ENCODE measurements at regions not wholly inside any gene's neighbourhood (a gene's known extent, or its start where the extent isn't known, plus 50 kb on each side); places are given as distances from the start of the nearest gene placed in this dataset.
"Not testable (repeated sequence)": the region's sequence is repeated elsewhere in the genome, so short reads cannot be mapped to it uniquely, and the experiment has no call there.

GRCh38 chr20:57813509-57814269, 103.9 kb upstream of the PMEPA1 start:
- DNase-seq = no peak

DNA sequence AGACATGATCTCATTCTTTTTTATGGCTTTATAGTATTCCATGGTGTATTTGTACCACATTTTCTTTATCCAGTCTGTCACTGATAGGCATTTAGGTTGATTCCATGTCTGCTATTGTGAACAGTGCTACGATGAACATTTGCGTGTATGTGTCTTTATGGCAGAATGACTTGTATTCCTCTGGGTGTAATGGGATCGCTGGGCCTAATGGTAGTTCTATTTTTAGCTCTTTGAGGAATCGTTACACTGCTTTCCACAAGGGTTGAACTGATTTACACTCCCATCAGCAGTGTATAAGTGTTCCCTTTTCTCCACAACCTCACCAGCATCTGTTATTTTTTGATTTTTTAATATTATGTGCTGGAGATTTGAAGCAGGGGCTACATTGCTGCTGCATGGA, 102.8 kb upstream of the PMEPA1 start:
- not testable (repeated sequence) for DNase-seq

GRCh38 chr20:57811374-57812020, 101.7 kb upstream of the PMEPA1 start:
- no peak for DNase-seq

- DNase-seq = no peak
Measured at GRCh38 chr20:57810511-57811373, 100.9 kb upstream of the PMEPA1 start.

GRCh38 chr20:57809661-57810172, 99.9 kb upstream of the PMEPA1 start:
- no peak for DNase-seq

- no peak for DNase-seq
Measured at GRCh38 chr20:57809149-57809548, 99.3 kb upstream of the PMEPA1 start.

DNA sequence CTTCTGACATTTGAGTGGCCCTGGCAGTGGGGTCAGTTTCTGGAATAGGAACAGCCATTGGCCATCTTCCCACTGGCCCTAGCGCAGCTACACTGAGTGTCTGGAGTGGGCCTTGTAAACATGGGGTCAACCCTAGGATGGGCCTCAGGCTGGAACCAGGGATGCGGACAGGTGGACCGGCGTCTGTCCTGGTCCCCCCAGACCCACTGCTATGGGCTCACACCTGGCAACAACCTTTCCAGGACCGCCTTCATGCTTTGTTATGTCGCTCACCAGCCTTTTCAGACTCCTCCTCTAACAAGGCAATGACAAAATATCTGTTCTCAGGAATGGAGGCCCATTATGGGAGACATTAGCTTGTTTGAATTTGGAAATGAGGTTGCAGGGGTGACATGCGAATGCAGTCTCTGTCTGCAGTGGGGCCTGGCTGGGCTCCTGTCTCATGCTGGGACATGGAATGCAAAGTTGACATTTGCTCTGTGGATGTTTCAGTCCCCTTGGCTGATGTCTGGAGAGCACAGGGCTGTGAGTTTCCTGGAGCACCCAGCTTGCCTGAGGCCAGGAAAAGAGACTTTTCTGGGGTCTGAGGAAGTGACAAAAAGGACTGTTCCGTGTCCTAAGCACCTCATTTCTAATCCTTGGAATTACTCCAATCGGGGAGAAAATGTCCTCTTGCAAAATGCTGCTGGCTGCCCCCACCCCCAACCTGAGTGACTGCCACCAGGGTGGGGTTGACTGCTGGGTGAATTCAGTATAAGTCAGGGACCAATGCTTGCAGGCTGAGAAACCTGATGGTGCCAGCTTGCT, 98.7 kb upstream of the PMEPA1 start:
- DNase-seq = no peak

GRCh38 chr20:57807401-57808263, 97.8 kb upstream of the PMEPA1 start:
- DNase-seq = no peak

DNA sequence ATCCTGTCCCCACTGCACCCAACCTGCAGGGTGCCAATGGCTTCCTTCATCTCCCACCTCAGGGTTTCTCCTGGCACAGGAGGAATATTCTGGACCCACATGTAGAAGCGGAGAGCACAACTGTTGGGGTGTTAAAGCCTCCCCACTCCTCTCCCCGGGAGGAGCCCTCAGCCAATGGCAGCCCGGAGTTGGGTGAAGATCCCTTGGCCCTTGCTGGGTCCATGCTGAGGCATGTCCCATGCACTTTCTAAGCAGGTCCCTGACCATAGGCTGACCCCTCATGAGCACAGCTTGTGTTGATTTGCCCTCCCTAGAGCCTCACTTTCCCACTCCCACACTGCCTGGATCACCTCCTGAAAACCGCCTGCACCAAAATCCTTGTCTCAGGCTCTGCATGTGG, 97.2 kb upstream of the PMEPA1 start:
- DNase-seq = no peak

GRCh38 chr20:57806476-57806875, 96.7 kb upstream of the PMEPA1 start:
- no peak for DNase-seq

GRCh38 chr20:57805747-57806146, 95.9 kb upstream of the PMEPA1 start:
- DNase-seq = no peak

DNA sequence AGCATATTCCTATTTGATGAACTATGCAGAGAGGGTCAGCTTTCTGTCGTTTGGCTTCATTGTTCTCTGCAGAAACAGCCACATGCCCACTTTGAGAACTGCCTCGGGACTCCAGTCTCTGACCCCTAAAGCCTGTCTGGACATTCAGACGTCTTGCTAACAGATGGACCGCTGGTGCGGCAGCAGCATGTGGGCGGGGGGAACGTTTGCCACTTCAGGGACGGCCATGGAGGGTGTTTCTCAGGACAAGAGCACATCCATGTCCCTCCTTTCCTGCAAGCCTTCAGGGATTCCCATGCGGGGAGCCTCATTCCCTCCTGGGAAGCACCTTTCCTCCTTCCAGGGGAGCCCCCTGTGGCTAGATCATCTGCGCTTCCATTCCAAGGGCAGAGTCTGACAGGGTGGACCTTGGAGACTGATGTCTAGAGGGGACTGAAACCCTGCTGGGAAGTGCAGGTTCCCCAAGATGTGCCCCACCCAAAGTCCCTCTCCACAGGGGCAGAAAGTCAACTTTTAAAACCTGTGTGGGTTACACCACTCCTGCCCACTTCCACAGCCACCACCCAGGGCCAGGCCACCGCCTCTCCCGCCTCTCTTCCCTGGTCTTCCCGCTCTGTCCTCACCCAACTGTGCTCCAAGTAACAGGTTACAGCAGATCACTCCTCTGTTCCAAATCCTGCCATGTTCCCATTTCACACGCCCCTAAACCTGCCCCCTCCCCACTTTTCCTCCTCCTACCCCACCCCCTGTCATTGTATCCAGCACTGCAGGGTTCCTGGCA, 94.8 kb upstream of the PMEPA1 start:
- DNase-seq = no peak

- DNase-seq = no peak
Measured at GRCh38 chr20:57803508-57804005, 93.7 kb upstream of the PMEPA1 start.

DNA sequence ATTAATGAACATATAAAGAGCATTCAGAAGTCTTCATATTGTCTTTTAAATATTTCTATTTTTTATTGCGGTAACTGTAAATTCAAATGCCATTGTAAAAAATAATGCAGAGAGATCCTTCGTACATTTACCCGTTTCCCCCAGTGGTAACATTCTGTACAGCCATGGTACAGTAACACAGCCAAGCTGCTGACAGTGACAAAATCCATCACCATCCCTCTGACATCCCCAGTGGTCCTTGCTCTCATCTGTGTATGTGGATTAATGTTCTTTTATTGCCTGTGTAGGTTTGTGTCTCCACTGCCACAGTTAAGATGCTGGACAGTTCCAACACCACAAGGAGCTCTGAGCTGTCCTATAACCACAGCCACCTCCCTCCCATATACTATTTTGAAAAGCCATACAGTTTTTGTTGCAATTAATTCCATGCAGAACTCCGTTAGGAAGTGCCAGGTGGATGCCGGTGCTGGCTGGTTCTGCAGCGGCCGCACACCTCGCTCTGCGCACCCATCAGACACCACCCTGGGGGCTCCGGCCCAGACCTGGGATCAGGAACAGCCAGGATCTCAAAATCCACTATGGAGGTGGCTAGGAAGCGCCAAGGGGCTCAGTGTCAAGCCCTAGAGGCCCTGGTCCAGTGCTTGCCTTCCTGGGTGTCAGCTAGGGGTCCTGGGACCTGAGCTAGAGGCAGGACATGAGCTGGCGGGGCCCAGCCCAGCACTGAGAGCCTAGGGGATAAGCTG, 93.1 kb upstream of the PMEPA1 start:
- DNase-seq = no peak

GRCh38 chr20:57801581-57801980, 91.8 kb upstream of the PMEPA1 start:
- DNase-seq = no peak

DNA sequence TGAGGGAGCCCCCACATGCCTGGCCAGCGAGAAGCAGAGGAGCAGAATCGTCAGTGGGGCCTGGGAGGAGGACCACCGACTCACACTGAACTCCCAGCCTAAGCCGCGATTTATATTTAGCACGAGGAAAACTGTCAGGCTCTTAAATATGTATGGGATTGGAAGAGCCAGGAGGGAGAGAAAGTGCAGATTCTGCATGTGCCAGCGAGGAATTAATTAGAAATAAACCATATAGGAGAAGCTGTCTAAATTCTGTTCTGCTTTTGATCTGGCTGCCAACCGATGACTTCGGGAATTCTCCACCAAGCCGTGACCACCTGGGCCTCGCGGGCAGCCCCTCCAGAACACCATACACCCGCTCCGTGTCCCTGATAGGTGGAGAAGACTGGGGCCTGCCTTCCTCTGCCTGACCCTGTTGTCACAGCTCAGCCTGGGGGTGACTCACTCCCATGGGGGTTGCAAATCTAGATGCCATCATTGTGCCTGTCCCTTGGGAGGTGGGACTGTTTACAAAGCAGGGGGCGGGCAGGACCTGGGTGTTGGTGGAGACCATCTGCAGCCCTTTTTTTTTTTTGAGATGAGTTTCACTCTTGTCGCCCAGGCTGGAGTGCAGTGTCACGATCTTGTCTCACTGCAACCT, 91.1 kb upstream of the PMEPA1 start:
- no peak for DNase-seq

GRCh38 chr20:57797401-57797800, 87.6 kb upstream of the PMEPA1 start:
- DNase-seq = no peak

GRCh38 chr20:57795977-57796560, 86.3 kb upstream of the PMEPA1 start:
- no peak for DNase-seq

GRCh38 chr20:57795342-57795697, 85.5 kb upstream of the PMEPA1 start:
- DNase-seq = no peak

All from stimulated activated CD8-positive, alpha-beta memory T cell treated with anti-CD3 and anti-CD28 coated beads, Interleukin-4, amount 100 ng/mL, for 48 hours (primary cell).